Fibroblast of skin of left biceps (primary cell): ENCODE measurements at regions not wholly inside any gene's neighbourhood (a gene's known extent, or its start where the extent isn't known, plus 50 kb on each side); places are given as distances from the start of the nearest gene placed in this dataset.

ENCODE experiments used
- DNase-seq, 2 experiments: peaks; one replicate each; pipeline ENCODE4 v3.0.0-alpha.2; 2013; ENCODE audit warnings: low read depth in 2 of 2

DNA sequence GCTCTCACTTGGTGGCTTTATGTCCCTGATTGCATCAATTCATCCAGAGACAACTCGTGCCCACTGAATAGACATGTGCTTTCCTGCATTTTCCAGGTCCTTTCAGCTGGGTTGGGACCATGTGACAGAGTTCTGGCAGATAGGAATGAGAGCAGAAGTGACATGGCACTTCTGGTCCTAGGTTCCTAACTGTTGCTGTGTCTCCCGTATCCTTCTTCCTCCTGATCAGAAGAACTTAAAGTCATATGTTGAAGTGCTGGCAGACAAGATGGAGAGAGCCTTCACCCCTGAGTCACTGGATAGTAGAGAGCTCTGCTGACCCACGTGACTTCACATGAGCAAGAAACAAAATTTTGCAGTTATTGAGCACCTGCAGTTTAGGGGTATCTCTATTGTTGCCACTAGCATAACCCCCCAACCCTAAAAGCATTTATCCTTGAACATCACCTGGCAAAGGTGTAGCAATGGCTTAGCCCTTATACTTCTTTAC is 80.0 kb downstream of the NREP start:
- no peak for DNase-seq

DNA sequence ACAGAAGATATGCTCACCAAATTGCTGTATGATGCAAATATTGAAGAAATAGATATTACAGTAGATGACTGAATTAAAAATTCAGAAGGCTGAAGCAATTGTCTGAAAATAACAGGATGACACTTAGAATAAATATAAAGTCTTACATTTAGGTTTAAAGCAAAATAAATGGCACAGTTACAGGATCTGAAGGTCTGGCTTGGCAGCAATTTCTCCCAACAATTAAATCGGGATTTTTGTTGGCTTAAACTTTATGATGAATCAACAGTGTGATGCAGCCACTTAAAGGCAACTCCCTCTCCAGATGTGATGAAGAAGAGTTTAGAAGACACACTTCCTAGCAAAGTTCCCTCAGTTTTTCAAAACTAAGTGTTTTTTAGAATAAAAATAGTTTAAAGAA is 80.5 kb downstream of the NREP start:
- DNase-seq: peak in 1 of 2 experiments; percentile 45

DNA sequence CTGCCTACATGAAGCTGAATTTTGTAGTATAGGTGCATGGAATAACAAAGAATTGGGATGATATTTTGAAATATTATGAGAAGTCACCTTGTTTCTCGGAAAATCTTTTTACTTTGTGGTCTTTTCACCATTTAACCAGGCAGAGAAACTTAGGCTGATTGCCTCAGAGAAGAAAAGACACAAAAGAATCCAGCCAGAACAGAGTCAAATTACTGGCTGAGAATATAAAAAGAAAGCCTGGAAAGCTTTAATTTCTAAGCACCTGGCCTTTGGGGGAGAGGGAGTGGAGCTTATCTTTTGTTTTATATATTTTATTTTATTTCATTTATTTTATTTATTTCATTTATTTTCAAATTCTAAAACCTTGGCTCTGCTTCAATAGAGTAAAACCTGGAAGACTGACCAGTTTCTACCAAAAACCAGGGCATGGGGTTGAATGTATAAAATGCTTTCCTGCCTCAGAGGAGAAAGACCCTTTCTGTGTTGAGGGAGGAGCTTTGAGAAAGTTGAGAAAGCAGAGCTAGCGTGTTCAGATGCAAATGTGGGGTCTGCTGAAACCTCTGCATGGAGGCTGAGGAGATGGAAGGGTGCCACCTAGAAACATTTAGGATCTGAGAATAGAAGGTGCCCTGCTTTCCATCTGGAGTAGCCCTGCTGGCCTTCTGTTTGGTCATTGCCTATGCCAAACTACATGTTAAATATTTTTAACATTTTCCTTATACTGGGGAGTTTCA is 81.6 kb downstream of the NREP start:
- no peak for DNase-seq

DNA sequence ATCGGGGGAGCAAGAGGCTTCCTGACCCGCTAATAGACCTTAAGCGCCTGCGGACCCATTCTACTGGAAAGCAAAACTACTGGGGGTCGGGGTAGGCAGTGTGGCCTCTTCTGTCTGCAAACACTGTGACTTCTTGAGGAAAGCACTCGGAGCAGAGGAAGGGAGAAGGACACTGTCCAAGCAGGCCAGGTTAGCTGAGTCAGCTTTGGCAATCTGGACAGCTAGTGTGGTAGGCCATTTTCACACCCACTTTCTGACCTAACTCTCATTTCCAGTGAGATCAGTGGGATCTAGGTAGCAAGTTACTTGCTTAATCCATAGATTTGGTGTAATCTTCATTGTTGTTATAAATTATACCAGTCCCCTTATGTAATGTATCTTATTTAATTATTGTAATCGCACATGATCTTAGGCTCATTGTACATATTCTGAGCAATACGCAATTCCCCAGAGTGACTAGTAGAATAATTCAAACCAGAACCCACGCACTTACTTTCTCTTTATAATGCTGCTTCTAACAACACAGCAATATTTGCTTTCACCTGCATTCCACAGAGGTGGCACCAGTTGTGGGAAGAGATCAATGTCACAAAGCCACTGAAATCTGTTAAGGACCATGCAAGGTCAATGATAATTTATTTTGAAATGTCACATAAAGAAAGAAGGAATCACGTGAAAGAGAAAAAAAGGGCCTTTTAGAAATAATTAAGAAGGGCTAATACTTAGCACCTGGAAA is 82.9 kb downstream of the NREP start:
- no peak for DNase-seq

DNA sequence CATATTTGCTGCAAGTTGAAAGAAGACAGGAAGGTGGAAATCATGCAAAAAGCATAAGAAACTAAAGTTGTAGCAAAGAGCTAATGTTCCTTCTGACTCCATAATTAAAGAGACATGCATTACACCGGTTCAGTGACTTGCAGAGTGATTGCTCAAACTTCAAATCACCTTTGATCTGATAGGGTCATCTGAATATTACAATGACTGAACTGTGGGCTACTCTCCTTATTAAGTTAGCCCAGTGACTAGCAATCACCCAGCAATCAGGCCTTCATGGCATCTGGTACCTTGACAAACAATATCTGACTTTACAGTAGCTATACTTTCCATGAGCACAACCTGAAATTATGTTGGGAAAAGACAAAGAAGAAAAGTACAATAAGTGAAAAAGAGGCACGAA is 84.9 kb downstream of the NREP start:
- no peak for DNase-seq

DNA sequence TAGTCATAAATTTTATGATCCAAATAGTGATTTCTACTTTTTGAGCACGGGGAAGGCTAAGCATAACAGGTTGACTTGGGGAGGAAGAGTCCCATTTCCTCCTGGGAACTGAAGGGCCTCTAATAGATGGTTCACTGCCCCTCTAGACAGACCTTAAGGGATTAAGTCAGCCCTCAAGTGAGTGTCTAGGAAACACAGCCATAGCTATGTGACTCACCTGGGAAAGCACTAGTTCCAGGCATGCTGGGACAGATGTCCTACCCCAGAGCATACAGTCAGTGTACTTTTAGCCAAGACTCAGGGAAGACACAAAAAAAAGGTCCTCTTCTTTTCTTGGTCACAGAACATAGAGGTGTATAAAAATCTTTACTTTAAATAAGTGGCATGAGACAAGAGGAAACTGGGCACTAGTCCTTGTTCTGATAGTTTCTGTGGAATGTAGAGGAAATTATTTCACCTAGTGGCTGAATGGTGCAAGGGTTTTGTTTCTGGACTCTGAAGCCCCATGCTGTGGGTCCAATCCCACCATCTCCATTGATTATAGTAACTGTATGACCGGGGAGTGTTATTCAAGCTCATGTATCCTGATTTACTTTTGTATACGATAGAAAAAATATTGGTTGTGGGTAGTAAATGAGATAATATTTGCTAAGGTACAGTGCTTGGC is 86.0 kb downstream of the NREP start:
- DNase-seq: no peak

DNA sequence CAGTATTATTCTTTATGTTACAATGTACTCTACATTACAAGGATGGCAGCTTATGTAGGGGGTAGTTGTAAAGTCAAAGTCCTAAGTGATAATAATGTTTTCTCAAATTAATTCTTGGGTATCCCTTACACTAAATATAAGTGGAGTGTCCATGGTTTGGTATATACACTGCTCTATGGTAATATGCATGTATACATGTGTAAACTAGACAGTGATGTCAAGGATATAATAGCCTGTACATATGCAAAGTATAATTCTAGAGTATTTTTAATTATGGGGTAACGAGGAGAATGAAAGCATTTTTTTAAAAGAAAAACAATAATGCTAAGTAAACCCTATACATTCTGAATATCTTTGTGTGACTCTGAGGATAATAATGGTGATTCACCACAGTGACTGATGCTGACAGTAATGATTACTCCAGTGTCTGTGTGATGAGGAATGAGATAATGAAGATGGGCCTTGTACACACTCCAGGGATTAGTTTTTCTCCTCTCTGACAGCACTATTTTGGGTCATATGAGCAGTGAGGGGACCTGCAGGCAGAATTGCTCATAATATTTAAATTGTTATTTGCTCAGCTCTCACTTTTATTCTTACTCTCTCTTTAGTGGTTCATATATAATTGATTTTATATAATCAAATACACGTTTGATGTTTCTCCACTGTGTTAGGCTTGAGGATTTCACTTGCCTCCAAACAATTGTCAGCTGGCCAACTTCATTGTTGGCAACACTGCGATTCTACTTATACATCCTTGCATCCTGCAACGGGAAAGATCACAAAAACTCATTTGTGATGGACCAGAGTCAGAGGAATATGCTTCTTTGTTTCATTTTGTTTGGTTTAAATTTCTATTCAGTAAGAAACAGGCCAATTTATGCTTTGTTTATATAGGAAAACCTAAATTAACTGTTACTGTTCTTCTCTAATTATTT is 88.2 kb downstream of the NREP start:
- DNase-seq: no peak

DNA sequence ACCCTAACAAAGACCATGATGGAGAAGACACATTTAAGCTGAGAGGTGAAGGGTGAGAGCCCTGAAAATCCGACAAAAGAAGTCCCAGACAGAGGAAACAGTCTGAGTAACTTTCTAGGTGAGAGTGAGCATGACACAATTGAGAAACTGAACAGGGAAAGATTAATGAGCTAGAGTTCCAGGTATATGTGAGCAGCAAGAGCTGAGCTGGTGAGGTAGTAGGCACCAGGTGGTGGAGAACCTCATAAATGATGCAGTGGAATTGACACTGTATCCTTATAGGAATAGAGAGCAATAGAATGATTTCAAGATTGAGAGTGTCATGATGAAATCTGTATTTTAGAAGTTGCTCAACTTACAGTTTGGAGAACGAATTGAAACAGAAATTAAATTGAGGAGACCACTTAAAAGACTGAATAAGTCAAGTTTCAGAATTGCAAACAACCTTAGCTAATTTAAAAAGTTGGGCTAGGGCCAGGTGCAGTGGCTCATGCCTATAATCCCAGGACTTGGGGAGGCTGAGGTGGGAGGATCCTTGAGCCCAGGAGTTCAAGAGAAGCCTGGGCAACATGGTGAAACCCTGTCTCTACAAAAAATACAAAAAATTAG is 89.8 kb downstream of the NREP start:
- no peak for DNase-seq

DNA sequence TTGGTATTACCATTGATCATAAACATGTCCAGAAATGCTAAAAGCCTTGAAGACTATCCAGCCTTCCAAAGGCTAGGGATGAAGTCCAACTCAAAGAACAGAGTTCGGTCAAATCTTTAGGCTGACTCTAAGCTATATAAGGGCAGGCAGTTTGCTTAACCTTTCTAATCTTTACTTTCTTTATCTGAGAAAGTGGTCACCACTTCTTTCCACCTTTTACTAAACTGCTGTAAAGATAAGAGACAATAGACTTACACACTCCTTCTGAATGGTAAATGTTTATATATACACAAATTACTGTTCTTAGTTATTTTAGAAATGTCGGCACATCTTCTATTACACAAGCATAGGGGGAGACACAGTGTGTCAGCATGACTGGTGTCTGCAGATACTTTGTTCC is 100.4 kb downstream of the NREP start:
- no peak for DNase-seq

DNA sequence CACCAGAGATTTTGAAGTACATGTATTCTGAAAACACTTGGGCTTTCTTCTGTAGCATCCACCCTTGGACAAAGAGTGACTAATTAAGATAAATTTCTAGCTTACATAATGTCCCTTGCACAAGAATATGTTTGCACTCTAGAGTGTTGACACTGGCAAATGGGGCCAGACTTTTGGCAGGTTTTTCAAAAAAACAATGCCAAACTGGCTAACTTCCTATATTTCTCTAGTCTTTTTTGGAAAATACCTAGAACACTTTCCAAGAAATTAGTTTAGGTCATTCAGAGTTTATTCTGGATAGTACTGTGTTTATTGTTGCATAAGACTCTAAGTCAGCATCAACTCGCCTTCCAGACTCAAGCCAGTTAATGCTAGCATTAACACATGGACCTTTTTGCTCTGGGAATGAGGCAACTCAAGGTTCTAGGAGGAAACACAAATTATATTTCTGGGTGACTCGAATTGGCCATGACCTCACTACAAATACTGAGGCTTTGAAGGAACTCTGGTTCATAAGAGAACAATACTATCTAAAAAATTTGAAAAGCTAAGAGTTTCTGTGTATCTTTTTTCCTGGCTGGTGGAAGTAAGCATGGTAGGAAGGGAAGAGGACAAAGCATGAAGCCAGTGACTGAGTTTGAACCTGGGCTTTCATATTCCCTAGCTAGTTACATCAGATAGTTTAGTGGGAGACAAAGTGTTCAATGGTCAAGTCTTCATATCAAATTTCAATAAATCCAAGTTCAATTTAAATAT is 101.6 kb downstream of the NREP start:
- no peak for DNase-seq

DNA sequence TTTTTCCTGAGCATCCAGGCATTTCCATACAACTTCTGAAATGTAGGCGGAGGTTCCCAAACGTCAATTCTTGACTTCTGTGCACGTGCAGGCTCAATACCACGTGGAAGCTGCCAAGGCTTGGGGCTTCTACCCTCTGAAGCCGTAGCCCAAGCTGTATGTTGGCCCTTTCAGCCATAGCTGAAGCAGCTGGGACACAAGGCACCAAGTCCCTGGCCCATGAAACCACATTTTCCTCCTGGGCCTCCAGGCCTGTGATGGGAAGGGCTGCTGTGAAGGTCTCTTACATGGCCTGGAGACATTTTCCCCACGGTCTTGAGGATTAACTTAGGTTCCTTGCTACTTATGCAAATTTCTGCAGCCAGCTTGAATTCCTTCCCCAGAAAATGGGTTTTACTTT is 103.6 kb downstream of the NREP start:
- DNase-seq: no peak

DNA sequence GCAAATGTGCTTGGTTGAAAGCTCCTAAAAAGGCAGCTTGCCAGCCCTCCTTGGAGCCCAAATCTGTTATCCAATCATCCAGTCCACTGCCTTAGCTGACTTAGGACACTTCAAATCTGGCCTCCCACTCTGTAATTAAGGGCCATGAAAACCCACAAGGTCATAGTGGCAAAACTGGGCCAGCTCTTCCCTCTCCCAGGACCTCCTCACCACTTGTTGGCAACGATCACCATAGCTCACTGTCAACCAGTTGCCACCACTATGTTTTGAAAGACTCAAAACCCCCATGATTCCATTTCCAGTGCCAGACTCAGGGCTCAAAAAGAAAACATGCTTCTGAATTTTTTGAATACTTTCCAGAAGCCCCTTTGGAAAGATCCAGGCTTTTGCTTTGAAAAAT is 107.5 kb downstream of the NREP start:
- no peak for DNase-seq

DNA sequence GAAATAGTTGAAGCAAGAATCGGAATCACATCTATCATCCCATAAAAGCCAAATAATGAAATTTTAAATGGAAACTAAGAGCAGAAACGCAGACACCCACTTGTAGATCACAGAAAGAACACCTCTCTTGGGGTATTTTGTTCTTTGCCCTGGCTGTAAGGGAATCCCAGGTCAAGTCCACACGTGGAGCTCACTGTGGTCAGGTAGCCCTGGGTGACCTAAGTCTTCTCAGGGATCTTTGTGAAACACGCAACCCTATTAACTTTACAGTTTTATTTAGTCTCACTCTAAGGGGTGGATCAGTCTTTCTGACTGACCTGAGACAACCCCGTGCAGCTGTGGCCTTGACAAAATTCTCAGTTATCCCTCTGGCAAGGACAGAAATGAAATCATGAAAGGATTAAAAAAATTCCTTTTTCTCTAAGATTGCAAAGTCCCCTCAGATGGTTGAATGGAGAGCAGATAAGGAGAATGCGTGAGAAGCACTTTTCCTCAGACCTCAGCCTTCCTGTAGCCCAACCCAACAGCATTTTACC is 111.6 kb downstream of the NREP start:
- DNase-seq: no peak

DNA sequence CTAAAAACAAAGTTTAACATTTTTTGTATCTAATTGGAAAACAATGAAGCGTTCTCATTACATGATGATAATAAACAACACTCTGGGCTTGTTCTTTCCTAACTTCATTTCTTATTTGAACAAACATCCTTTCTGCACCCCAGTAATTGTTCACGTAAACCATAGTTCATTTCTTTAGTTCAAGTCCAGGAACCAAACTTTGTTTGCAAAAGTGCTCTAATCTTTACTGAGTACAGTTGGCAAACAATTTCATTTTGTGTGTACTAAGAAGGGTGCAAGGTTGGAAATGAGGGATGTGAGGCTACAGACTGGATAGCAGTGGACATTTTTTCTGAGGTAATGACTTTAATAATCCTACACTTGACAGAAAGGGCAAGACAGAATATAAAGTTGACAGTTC is 113.5 kb downstream of the NREP start:
- DNase-seq: no peak

DNA sequence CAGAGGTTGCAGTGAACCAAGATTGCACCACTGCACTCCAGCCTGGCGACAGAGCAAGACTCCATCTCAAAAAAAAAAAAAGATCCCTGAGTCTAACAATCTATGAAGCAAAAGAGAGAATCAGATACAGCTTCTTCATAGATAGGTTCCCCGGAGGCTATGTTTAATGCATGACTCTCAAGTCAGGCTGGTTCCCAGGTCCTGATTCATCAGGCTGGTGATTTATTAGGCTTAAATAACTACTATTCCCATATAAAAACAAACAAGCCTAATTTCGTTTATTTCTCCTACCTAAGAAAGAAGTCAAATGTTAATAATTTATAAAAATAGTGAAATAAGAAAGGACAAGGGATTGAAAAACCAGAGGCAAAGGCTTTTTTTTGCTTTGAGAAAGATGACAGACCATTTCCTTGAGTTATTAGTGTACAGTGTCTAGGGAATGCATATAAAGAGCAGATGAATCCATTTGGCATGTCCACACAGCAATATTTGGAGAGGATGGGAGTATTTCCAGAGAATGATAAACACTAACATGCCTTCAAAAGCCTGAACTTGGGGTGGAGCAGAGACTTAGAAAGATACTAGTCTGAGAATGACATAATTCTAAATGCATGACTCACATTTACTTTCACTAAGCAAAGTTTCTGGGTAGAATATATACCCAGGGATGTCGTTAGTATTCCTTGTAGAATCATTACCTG is 115.3 kb downstream of the NREP start:
- DNase-seq: peak; percentile 58 to 62

DNA sequence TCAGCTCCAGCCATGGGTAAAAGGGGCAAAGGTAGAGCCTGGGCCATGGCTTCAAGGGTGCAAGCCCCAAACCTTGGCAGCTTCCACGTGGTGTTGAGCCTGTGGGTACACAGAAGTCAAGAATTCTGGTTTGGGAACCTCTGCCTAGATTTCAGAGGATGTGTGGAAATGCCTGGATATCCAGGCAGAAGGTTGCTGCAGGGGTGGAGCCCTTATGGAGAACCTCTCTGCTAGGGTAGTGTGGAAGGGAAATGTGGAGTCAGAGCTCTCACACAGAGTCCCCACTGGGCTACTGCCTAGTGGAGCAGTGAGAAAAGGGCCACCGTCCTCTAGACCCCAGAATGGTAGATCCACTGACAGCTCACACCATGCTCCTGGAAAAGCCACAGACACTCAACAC is 117.1 kb downstream of the NREP start:
- no peak for DNase-seq

DNA sequence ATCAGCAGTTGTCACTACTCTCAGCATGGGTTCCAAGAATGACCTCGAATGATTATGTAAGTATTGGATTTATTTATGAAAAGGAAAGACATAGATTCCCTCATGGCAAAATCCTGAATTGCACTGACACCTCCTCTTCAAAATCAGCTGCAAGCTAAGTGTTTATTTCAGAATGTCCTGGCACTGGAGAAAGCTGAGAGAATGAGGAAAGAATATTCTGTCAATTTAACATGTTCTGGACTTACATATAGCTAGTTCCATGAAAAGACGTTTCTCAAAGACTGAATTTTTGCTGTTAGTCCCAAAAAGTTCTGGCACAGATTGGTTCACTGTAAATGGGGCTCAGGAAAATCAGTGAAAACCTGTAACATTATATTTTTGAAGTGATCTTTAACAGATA is 120.3 kb downstream of the NREP start:
- DNase-seq: no peak

DNA sequence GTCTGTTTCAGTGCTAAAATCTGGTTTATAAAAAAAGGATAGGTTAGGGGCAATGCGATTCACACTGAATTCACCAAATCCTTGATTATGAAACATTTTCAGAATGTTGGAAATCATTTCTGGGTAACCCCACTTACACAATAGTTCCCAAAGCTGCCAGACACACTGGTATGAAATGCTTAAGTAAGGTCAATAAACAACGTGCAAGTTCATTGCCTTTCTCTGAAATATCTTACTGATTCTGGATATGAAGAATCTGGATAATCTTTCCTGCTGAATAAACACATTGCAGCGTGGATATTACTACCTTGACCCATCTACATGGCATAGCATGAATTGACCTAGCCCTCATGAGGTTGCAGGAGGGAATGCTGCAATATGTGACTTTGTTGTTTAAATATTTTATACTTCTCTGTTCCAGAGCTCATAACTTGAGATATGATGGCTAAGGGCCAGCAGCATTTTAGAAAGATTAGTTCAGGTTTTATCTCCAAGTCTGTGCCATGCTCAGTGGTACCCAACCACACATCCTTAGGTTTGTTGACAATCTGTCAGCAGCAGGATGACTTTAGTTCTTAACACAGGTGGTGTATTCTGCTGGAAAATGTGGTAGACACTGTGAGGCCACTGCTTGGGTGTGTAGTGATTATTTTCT is 121.0 kb downstream of the NREP start:
- DNase-seq: peak in 1 of 2 experiments; percentile 8
